Osteoblast (primary cell): ENCODE measurements at regions not wholly inside any gene's neighbourhood (a gene's known extent, or its start where the extent isn't known, plus 50 kb on each side); places are given as distances from the start of the nearest gene placed in this dataset.

Source experiments
- DNase-seq: peaks from one replicate; pipeline ENCODE4 v3.0.0; 2011; ENCODE audit warnings: low spot score, mixed read lengths; ENCODE audit not compliant: insufficient read length; ENCODE audit errors: missing footprints
- H2AFZ ChIP-seq: 2 replicates; pipeline ENCODE4 v1.6.0; 2011; ENCODE audit warnings: mild to moderate bottlenecking, low read length
- H3K27ac ChIP-seq: 2 replicates; pipeline ENCODE4 v1.5.1; 2011; ENCODE audit warnings: mild to moderate bottlenecking, low read depth, low read length, moderate library complexity
- H3K27me3 ChIP-seq: 2 replicates; pipeline ENCODE4 v1.6.0; 2012; ENCODE audit warnings: mild to moderate bottlenecking, control low read depth, inconsistent platforms, low read length, moderate library complexity; ENCODE audit not compliant: insufficient read depth
- H3K36me3 ChIP-seq: 2 replicates; pipeline ENCODE4 v1.5.1; 2011; ENCODE audit warnings: mild to moderate bottlenecking, low read length, control low read depth, moderate library complexity; ENCODE audit not compliant: insufficient read depth
- H3K4me1 ChIP-seq: 2 replicates; pipeline ENCODE4 v1.5.1; 2011; ENCODE audit warnings: mild to moderate bottlenecking, low read length, control low read depth, moderate library complexity; ENCODE audit not compliant: insufficient read depth
- H3K4me2 ChIP-seq: 2 replicates; pipeline ENCODE4 v1.6.0; 2011; ENCODE audit warnings: mild to moderate bottlenecking, low read length; ENCODE audit not compliant: insufficient read depth
- H3K4me3 ChIP-seq: fragments of 200-600 bp; sonication (generic); 3 replicates; pipeline ENCODE4 v1.5.1; 2012; ENCODE audit warnings: mild to moderate bottlenecking, low read length, inconsistent platforms; ENCODE audit not compliant: insufficient read depth
- H3K79me2 ChIP-seq: 2 replicates; pipeline ENCODE4 v1.6.0; 2012; ENCODE audit warnings: mild to moderate bottlenecking, low read length, control low read depth, inconsistent platforms; ENCODE audit not compliant: insufficient read depth
- H3K9me3 ChIP-seq: 2 replicates; pipeline ENCODE4 v1.5.1; 2011; ENCODE audit warnings: low read depth, low read length, control low read depth
- H4K20me1 ChIP-seq: 2 replicates; pipeline ENCODE4 v1.6.0; 2012; ENCODE audit warnings: mild to moderate bottlenecking, low read length, control low read depth; ENCODE audit not compliant: insufficient read depth
- CTCF ChIP-seq: IDR thresholded peaks from 2 replicates; pipeline ENCODE4 v1.5.1; 2011; ENCODE audit warnings: mild to moderate bottlenecking, low read depth, low read length, moderate library complexity; ENCODE audit errors: extremely low read depth

GRCh38 chr1:181260994-181261393 lies 172.5 kb downstream of the IER5 start:
- Histone ChIP-seq H4K20me1 (no peaks in the 10 kb centered on the region), H3K4me1 (no peaks in the 10 kb centered on the region), H3K27me3 (peaks cover 31% of the 10 kb centered on the region), H3K9me3 (no peaks in the 10 kb centered on the region), H3K79me2 (no peaks in the 10 kb centered on the region), H3K4me2 (no peak overlapping the region), H3K4me3 (no peak overlapping the region), H2AFZ (no peak overlapping the region), H3K36me3 (no peaks in the 10 kb centered on the region), H3K27ac (no peak overlapping the region)
- DNase-seq = no peak
- TF ChIP-seq CTCF = no peak

GRCh38 chr1:181262069-181262468 lies 173.6 kb downstream of the IER5 start:
- no peaks in the 10 kb centered on the region for H3K9me3 ChIP-seq
- no peak for DNase-seq
- H2AFZ ChIP-seq = no peak overlapping the region
- no peaks in the 10 kb centered on the region for H3K79me2 ChIP-seq
- H3K4me3 ChIP-seq = no peak overlapping the region
- TF ChIP-seq CTCF = no peak
- H3K27ac ChIP-seq = no peak overlapping the region
- no peak overlapping the region for H3K4me2 ChIP-seq
- no peaks in the 10 kb centered on the region for H3K36me3 ChIP-seq
- H3K27me3 ChIP-seq = peaks cover 29% of the 10 kb centered on the region
- H4K20me1 ChIP-seq = no peaks in the 10 kb centered on the region
- H3K4me1 ChIP-seq = no peaks in the 10 kb centered on the region

GRCh38 chr1:181263444-181263843 lies 174.9 kb downstream of the IER5 start:
- Histone ChIP-seq H3K27me3 (peaks cover 17% of the 10 kb centered on the region), H3K36me3 (no peaks in the 10 kb centered on the region), H3K79me2 (no peaks in the 10 kb centered on the region), H3K27ac (no peak overlapping the region), H3K9me3 (no peaks in the 10 kb centered on the region), H2AFZ (no peak overlapping the region), H3K4me3 (no peak overlapping the region), H4K20me1 (no peaks in the 10 kb centered on the region), H3K4me2 (no peak overlapping the region), H3K4me1 (no peaks in the 10 kb centered on the region)
- no peak for TF ChIP-seq CTCF
- DNase-seq = no peak

- Histone ChIP-seq H3K79me2 (no peaks in the 10 kb centered on the region), H3K9me3 (no peaks in the 10 kb centered on the region), H3K4me1 (no peaks in the 10 kb centered on the region), H3K27ac (no peak overlapping the region), H3K4me2 (no peak overlapping the region), H2AFZ (no peak overlapping the region), H3K36me3 (no peaks in the 10 kb centered on the region), H3K4me3 (no peak overlapping the region), H4K20me1 (no peaks in the 10 kb centered on the region), H3K27me3 (peaks cover 5% of the 10 kb centered on the region)
- no peak for TF ChIP-seq CTCF
- no peak for DNase-seq
These were observed 176.3 kb downstream of the IER5 start for GRCh38 chr1:181264821-181265220.
